ENCODE measurements at regions not wholly inside any gene's neighbourhood (a gene's known extent, or its start where the extent isn't known, plus 50 kb on each side); places are given as distances from the start of the nearest gene placed in this dataset.

DNA sequence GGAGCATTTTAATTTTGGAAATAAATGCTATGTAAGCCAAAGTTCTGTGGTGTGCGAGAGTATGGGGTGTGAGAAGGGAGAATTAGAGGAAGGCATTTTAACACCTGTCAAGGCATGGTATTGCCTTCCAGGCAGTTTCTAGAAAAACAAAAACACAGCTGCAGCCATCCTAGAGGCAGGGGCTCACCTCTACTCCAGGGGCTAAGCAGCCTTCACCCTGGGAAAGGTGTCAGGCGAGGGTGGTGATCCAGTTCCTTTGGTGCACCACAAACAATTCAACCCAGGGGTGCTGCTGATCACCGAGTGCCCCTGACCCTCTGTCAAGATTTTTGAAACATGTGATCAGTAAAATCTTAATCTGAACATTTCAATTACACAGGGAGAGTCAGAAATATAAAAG, 59.2 kb upstream of the GPR26 start:
- H3K79me2 ChIP-seq (ENCODE audit: control insufficient read depth, insufficient read depth, low read length) = no peaks in the 10 kb centered on the region
- H3K9me3 ChIP-seq (replicated peaks; ENCODE audit: control insufficient read depth, insufficient read depth, low read length) = no peaks in the 10 kb centered on the region
- DNase-seq (ENCODE audit: low read depth, low spot score) (no peak), FAIRE-seq (no peak)
- BruUV-seq (replicated peaks) = no TSS peak
- H3K4me2 ChIP-seq (ENCODE audit: insufficient read depth, low read length) = no peak overlapping the region
- H3K27me3 ChIP-seq (ENCODE audit: control insufficient read depth in 2 of 2, insufficient read depth in 2 of 2, low read length in 2 of 2) = no peaks in the 10 kb centered on the region
- intact Hi-C loops (cut with micrococcal nuclease) (no loop called here), dilution Hi-C loops (cut with MboI; ENCODE audit: extremely low pct_ligation_motif_present, low sequenced_read_pairs) (no loop called here)
- no peak overlapping the region for H2AFZ ChIP-seq (ENCODE audit: low read depth, low read length)
- CTCF ChIA-PET = no interaction called here
- no peaks in the 10 kb centered on the region for H3K36me3 ChIP-seq (ENCODE audit: control insufficient read depth in 2 of 2, extremely low read depth in 1 of 2, insufficient read depth in 2 of 2, low read length in 2 of 2)
- H3K4me1 ChIP-seq (ENCODE audit: control insufficient read depth, extremely low read depth, insufficient read depth, low read length) = no peaks in the 10 kb centered on the region
- H4K20me1 ChIP-seq (replicated peaks; ENCODE audit: control insufficient read depth, extremely low read depth, insufficient read depth, low read length) = no peaks in the 10 kb centered on the region
- H3K9ac ChIP-seq (replicated peaks; ENCODE audit: extremely low read depth, insufficient read depth, low read length) = no peak overlapping the region
- H3K4me3 ChIP-seq (replicated peaks in 1 of 3; ENCODE audit: insufficient read depth in 1 of 3, low read depth in 1 of 3, low read length in 3 of 3) = no peak overlapping the region
- no peaks in the 10 kb centered on the region for H3K9me1 ChIP-seq (replicated peaks; ENCODE audit: control insufficient read depth, extremely low read depth, insufficient read depth, low read length)
- TF ChIP-seq MYC (IDR thresholded peaks at IDR 0.05; ENCODE audit: low read depth, low read length) = no peak
- TF ChIP-seq, protein P1, sequence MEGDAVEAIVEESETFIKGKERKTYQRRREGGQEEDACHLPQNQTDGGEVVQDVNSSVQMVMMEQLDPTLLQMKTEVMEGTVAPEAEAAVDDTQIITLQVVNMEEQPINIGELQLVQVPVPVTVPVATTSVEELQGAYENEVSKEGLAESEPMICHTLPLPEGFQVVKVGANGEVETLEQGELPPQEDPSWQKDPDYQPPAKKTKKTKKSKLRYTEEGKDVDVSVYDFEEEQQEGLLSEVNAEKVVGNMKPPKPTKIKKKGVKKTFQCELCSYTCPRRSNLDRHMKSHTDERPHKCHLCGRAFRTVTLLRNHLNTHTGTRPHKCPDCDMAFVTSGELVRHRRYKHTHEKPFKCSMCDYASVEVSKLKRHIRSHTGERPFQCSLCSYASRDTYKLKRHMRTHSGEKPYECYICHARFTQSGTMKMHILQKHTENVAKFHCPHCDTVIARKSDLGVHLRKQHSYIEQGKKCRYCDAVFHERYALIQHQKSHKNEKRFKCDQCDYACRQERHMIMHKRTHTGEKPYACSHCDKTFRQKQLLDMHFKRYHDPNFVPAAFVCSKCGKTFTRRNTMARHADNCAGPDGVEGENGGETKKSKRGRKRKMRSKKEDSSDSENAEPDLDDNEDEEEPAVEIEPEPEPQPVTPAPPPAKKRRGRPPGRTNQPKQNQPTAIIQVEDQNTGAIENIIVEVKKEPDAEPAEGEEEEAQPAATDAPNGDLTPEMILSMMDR (IDR thresholded peaks at IDR 0.05; ENCODE audit: extremely low read depth in 1 of 2, insufficient read depth in 1 of 2, low read depth in 1 of 2, low read length in 2 of 2) = no peak
- TF ChIP-seq GATA2 (IDR thresholded peaks at IDR 0.05; ENCODE audit: insufficient read depth, insufficient read length, low read depth, low read length) = no peak
- TF ChIP-seq POLR2A (IDR thresholded peaks at IDR 0.05; ENCODE audit: low read depth, low read length) = no peak
- TF ChIP-seq POLR2AphosphoS5 (IDR thresholded peaks at IDR 0.05; ENCODE audit: insufficient read depth, low read depth, low read length) = no peak
- TF ChIP-seq, protein P2, sequence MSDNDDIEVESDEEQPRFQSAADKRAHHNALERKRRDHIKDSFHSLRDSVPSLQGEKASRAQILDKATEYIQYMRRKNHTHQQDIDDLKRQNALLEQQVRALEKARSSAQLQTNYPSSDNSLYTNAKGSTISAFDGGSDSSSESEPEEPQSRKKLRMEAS (IDR thresholded peaks at IDR 0.05; ENCODE audit: insufficient read depth, insufficient read length) = no peak
- no peak for TF ChIP-seq JUN (IDR thresholded peaks at IDR 0.05; ENCODE audit: borderline replicate concordance, insufficient read depth, insufficient read length, low read depth)
- no peak for TF ChIP-seq EZH2 (IDR thresholded peaks at IDR 0.05; ENCODE audit: borderline replicate concordance, low read depth, low read length, severe bottlenecking)
- POLR2A ChIA-PET = no interaction called here
- H3K27ac ChIP-seq (ENCODE audit: insufficient read depth, low read depth, low read length) = no peak overlapping the region
